ENCODE measurements at regions not wholly inside any gene's neighbourhood (a gene's known extent, or its start where the extent isn't known, plus 50 kb on each side); places are given as distances from the start of the nearest gene placed in this dataset.
"Not testable (repeated sequence)": the region's sequence is repeated elsewhere in the genome, so short reads cannot be mapped to it uniquely, and the experiment has no call there.

GRCh38 chr4:189087971-189088370 is 852.7 kb upstream of the FRG1 start:
- no peak for DNase-seq (ENCODE audit: low read depth)

- DNase-seq (ENCODE audit: low read depth): no peak
Measured at GRCh38 chr4:189088780-189089179, 851.9 kb upstream of the FRG1 start.

DNA sequence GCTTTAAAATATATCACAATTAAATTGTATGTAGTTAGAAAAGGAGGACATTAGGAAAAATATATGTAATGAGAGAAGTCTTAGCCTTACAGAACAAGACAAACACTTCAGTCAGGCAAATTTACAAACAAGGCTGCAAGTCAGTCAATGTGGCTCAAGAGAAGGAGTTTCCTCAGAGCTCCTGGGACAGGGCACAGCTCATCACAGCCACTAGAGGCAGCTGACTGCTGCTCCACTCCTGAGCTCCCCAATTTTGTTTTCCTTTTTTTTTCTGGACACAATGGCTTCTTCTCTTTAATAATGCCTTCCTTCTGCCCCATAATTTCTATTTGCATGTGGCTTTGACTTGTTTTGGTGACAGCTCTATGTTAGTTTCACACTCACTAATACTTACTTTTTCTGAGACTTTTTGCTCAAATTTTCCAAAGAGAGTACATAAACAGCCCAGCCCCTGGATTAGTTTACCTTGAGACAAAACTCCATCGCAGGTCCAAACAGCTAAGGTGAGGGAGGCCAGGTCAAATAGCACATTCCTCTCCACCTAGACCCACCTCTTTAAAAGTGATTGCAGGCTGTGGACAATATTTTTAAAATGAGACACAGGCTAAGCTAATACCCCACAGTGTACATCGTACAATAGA is 850.4 kb upstream of the FRG1 start:
- peak; percentile 18 for DNase-seq (ENCODE audit: low read depth)

- DNase-seq (ENCODE audit: low read depth): peak; percentile 35
Measured at GRCh38 chr4:189092581-189092980, 848.1 kb upstream of the FRG1 start.

DNA sequence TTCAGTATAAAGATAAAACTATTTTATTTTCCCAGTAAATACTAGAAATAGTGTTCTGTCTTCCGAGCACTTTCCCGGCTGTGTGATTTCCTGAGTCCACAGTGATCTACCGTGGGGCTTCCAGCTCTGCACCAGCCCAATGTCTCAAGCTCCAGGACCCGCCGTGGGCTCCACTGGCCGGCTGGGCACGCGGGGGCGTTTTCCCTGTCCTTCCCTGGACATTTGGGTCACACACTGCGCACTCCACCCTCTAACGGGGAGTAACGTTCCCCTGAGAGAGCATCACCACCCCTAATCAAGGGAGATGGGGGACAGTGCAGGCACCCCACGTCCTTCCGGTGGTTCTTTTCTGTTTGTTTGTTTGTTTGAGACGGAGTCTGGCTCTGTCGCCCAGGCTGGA is 844.6 kb upstream of the FRG1 start:
- DNase-seq (ENCODE audit: low read depth): no peak

GRCh38 chr4:189096717-189097116 is 844.0 kb upstream of the FRG1 start:
- no peak for DNase-seq (ENCODE audit: low read depth)

GRCh38 chr4:189098932-189099696 is 841.6 kb upstream of the FRG1 start:
- DNase-seq (ENCODE audit: low read depth): no peak

DNA sequence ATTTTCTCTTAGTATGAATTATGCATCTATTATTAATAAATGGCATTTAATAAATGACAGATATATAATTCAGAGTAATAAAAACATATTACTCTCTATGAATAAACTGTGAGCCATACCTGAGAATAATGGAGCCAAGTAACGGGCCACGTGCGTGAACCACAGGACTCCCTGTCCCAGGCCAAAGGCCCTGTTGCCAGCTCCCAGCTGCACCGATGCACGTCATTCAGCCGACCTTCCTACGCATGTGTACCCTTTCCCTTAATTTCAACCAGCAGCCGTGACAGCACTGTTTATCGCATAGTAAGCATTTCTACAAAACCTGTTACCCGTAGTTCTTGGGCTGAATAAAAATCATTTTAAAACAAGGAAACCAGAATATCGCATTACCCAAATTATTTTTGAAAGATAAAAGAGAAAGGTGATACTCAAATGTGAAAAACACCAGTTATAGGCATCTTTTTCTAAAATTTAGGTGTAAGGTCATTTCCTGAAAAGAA is 827.2 kb upstream of the FRG1 start:
- no peak for DNase-seq (ENCODE audit: low read depth)

GRCh38 chr4:189117426-189117825 is 823.2 kb upstream of the FRG1 start:
- no peak for DNase-seq (ENCODE audit: low read depth)

- no peak for DNase-seq (ENCODE audit: low read depth)
Measured at GRCh38 chr4:189121336-189121735, 819.3 kb upstream of the FRG1 start.

DNA sequence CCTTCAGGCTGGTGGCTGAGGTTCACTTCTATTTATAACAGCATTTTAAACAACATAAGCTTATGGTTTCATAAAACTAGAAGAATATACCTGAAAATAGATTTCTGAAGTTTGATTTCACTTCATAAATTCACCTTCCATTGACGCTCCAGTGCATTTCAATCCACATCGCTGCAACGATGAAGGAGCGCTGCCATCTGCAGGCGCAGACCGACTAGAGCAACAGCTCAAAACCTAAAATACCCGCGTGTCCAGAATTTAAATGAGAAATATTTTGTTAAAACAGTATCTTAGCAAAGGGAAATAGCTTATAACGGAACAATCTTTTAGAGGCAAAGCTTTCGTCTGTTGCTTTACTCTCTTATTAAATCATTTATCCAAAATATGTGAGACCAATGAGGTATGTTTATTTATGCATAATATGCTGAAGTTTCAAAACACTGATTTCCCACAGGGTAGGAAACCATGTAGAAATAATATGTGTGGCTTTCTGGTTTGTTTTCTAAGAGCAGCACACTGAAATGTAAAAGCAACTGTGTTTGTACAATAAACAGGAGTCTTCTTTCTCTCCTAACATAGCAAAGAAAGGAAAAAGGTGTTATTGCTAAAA is 816.4 kb upstream of the FRG1 start:
- DNase-seq (ENCODE audit: low read depth): peak; percentile 14

GRCh38 chr4:189124791-189125190 is 815.9 kb upstream of the FRG1 start:
- DNase-seq (ENCODE audit: low read depth): no peak

- no peak for DNase-seq (ENCODE audit: low read depth)
Measured at GRCh38 chr4:189126040-189126439, 814.6 kb upstream of the FRG1 start.

DNA sequence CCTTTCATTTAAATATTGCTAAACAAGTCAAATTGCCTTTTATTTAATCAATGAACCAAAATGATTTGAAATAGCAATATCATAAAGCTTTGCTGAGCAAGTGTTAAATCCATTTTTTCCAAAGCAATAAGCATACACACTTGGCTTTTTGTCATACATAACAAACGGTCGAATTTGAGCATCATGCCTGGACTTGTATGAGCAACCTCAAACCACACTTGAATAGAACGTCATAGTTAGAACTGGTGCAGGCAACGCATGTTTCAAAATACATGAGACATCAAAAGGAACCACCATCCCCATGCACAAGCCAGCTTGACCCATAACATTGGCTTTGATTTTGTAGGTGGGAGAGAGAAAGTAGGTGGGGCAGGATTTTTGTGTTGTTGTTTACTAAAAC is 812.3 kb upstream of the FRG1 start:
- DNase-seq (ENCODE audit: low read depth): no peak

- DNase-seq (ENCODE audit: low read depth): no peak
Measured at GRCh38 chr4:189129044-189129694, 811.5 kb upstream of the FRG1 start.

- no peak for DNase-seq (ENCODE audit: low read depth)
Measured at GRCh38 chr4:189131118-189131517, 809.6 kb upstream of the FRG1 start.

DNA sequence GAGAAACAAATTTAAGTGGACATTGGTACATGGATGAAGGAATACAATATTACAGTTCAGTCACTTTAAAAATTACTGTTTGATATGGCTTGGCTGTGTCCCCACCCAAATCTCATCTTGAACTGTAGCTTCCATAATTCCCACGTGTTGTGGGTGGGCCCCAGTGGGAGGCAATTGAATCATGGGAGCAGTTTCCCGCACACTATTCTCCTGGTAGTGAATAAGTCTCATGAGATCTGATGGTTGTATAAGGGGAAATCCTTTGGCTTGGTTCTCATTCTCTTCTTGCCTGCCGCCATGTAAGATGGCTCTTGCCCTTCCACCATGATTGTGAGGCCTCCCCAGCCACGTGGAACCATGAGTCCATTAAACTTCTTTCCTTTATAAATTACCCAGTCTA is 804.2 kb upstream of the FRG1 start:
- DNase-seq (ENCODE audit: low read depth): peak; percentile 2

- DNase-seq (ENCODE audit: low read depth): peak; percentile 87
Measured at GRCh38 chr4:189143263-189143952, 797.3 kb upstream of the FRG1 start.

- no peak for DNase-seq (ENCODE audit: low read depth)
Measured at GRCh38 chr4:189147005-189147929, 793.4 kb upstream of the FRG1 start.

DNA sequence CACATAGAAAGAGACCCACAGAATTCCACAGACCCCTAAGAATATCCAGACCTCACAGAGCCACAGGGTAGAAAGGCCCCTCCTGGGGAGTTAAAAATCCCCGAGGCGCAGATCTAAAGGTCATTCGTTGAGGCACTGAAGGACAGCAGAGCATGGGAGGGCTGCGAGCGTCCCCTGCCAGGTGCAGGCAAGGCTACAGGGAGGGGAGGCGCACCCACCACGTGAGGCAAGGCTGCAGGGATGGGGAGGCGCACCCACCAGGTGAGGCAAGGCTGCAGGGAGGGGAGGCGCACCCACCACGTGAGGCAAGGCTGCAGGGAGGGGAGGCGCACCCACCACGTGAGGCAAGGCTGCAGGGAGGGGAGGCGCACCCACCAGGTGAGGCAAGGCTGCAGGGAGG is 785.6 kb upstream of the FRG1 start:
- DNase-seq (ENCODE audit: low read depth): not testable (repeated sequence)

Data from Daoy (cell line).